ENCODE measurements at regions not wholly inside any gene's neighbourhood (a gene's known extent, or its start where the extent isn't known, plus 50 kb on each side); places are given as distances from the start of the nearest gene placed in this dataset.

DNA sequence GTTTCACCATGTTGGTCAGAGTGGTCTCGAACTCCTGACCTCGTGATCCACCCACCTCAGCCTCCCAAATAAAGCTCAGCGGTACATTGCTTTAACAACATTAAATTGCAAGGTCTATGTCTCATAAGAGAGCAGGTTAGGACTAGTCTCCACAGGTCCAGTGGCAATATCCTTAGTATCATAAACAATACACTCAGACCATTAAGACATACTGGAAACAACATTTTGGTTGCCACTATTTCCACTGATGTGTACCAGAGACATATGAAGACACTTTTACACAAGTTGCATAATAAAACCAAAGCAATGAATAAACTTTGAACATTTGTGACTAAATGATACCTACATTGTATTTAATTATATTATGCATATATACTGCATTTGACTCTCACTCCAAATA, 1130.0 kb downstream of the TSN start:
- no peak for TF ChIP-seq POLR2A (IDR thresholded peaks at IDR 0.05)
- TF ChIP-seq, protein P1, sequence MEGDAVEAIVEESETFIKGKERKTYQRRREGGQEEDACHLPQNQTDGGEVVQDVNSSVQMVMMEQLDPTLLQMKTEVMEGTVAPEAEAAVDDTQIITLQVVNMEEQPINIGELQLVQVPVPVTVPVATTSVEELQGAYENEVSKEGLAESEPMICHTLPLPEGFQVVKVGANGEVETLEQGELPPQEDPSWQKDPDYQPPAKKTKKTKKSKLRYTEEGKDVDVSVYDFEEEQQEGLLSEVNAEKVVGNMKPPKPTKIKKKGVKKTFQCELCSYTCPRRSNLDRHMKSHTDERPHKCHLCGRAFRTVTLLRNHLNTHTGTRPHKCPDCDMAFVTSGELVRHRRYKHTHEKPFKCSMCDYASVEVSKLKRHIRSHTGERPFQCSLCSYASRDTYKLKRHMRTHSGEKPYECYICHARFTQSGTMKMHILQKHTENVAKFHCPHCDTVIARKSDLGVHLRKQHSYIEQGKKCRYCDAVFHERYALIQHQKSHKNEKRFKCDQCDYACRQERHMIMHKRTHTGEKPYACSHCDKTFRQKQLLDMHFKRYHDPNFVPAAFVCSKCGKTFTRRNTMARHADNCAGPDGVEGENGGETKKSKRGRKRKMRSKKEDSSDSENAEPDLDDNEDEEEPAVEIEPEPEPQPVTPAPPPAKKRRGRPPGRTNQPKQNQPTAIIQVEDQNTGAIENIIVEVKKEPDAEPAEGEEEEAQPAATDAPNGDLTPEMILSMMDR (IDR thresholded peaks at IDR 0.05): no peak

Data from body of pancreas (tissue), 4 donors.